HepG2 (cell line): ENCODE measurements at regions not wholly inside any gene's neighbourhood (a gene's known extent, or its start where the extent isn't known, plus 50 kb on each side); places are given as distances from the start of the nearest gene placed in this dataset.

Experiments
- ATAC-seq: fragments of 200-7000 bp; cut with Tn5 transposase; 3 replicates; pipeline ENCODE4 v1.9.1; 2020; ENCODE audit warnings: mild to moderate bottlenecking, moderate library complexity
- BruUV-seq: library from RNA; stranded (reverse); fragments of 400-500 nt; replicated peaks from 2 replicates; lab custom pipeline; 2021; lab: Mats Ljungman, UMichigan
- CTCF ChIA-PET: fragments of 300-600 bp; formaldehyde crosslinking; extraction: SDS; loops from one replicate; lab custom pipeline; 2021; ENCODE audit warnings: low total read pairs, inconsistent platforms, low intra/inter-chr PET ratio; lab: Yijun Ruan, JAX
- POLR2A ChIA-PET: fragments of 350-600 bp; sonication (Branson Sonifier 250); formaldehyde crosslinking; loops from one replicate; lab custom pipeline; 2020; ENCODE audit warnings: antibody characterized with exemption, inconsistent platforms; lab: Yijun Ruan, JAX
- DNase-seq: peaks from one replicate; pipeline ENCODE4 v3.0.0-alpha.2; 2015; ENCODE audit warnings: low spot score
- FAIRE-seq: peaks from 3 replicates; lab custom pipeline; 2011; peaks lifted over from hg19 to GRCh38; lab: Jason Lieb, UNC
- H2AFZ ChIP-seq: one replicate; pipeline ENCODE4 v1.6.1; 2011; ENCODE audit warnings: low read length, inconsistent platforms
- H3K27ac ChIP-seq: fragments of 300-600 bp; 3 replicates; pipeline ENCODE4 v1.8.0; 2011; ENCODE audit warnings: mixed run types, mild to moderate bottlenecking, mixed read lengths, low read length, inconsistent platforms; ENCODE audit not compliant: insufficient read depth; ENCODE audit errors: extremely low read length
- H3K27me3 ChIP-seq, 2 experiments: fragments of 200-600 bp in 1 of 2; 2 replicates in 1 of 2; 3 replicates in 1 of 2; pipeline versions ENCODE4 v1.6.0 to v1.8.0; 2011; ENCODE audit warnings: low read length in 2 of 2, mild to moderate bottlenecking in 2 of 2, moderate library complexity in 2 of 2, inconsistent platforms in 1 of 2; ENCODE audit not compliant: insufficient read depth in 2 of 2, control insufficient read depth in 1 of 2
- H3K36me3 ChIP-seq, 2 experiments: fragments of 200-600 bp in 1 of 2; replicated peaks in 1 of 2; 2 replicates in 1 of 2; 3 replicates in 1 of 2; pipeline versions ENCODE4 v1.5.1 to v1.8.0; 2011; ENCODE audit warnings: low read length in 2 of 2, inconsistent platforms in 1 of 2; ENCODE audit not compliant: insufficient read depth in 2 of 2, control insufficient read depth in 1 of 2
- H3K4me1 ChIP-seq: 2 replicates; pipeline ENCODE4 v1.5.1; 2012; ENCODE audit warnings: low read length, inconsistent platforms; ENCODE audit not compliant: insufficient read depth
- H3K4me2 ChIP-seq: 2 replicates; pipeline ENCODE4 v1.6.0; 2011; ENCODE audit warnings: low read depth, low read length, inconsistent platforms
- H3K4me3 ChIP-seq, 3 experiments: fragments of 200-600 bp in 1 of 3; sonication (generic), shearing (Covaris generic) in 1 of 3; replicated peaks in 1 of 3; 2 replicates each; pipeline ENCODE4 v1.5.1; 2011 to 2016; ENCODE audit warnings: low read length in 3 of 3, inconsistent platforms in 2 of 3, low read depth in 2 of 3, mild to moderate bottlenecking in 2 of 3, control low read depth in 1 of 3, mixed read lengths in 1 of 3; ENCODE audit not compliant: insufficient read depth in 1 of 3
- H3K79me2 ChIP-seq: one replicate; pipeline ENCODE4 v1.6.1; 2011; ENCODE audit warnings: low read length, inconsistent platforms; ENCODE audit not compliant: insufficient read depth
- H3K9ac ChIP-seq: 2 replicates; pipeline ENCODE4 v1.6.0; 2011; ENCODE audit warnings: mild to moderate bottlenecking, low read depth, low read length, inconsistent platforms; ENCODE audit not compliant: insufficient read depth
- H3K9me3 ChIP-seq: 2 replicates; pipeline ENCODE4 v1.5.1; 2012; ENCODE audit warnings: mild to moderate bottlenecking, low read length
- H4K20me1 ChIP-seq: 2 replicates; pipeline ENCODE4 v1.6.0; 2011; ENCODE audit warnings: inconsistent platforms, mild to moderate bottlenecking, low read length, moderate library complexity; ENCODE audit not compliant: insufficient read depth
- ATRX ChIP-seq: sonication (generic); formaldehyde crosslinking; IDR thresholded peaks from 2 replicates; pipeline ENCODE4 v1.4.0; 2020; ENCODE audit warnings: missing genetic modification reagents, borderline replicate concordance
- KAT7 ChIP-seq: IDR thresholded peaks from 2 replicates; pipeline ENCODE4 v1.6.1; 2018; ENCODE audit warnings: borderline replicate concordance, missing compliant biosample characterization
- KDM3A ChIP-seq: IDR thresholded peaks from 2 replicates; pipeline ENCODE4 v1.6.1; 2018; ENCODE audit warnings: low read depth, missing compliant biosample characterization
- NR2F2 ChIP-seq: IDR thresholded peaks from 2 replicates; pipeline ENCODE4 v1.6.1; 2012; ENCODE audit warnings: low read depth, inconsistent platforms, borderline replicate concordance
- PLRG1 ChIP-seq: fragments of 450-650 bp; conservative IDR thresholded peaks from 2 replicates; pipeline ENCODE4 v1.6.1; 2016
- SATB2 ChIP-seq: sonication (generic); formaldehyde crosslinking; IDR thresholded peaks from 2 replicates; pipeline ENCODE4 v1.5.0; 2020; ENCODE audit warnings: missing genetic modification reagents
- SYNCRIP ChIP-seq: fragments of 200-400 bp; formaldehyde crosslinking; IDR thresholded peaks from 2 replicates; pipeline ENCODE4 v1.6.1; 2018; ENCODE audit warnings: mild to moderate bottlenecking, low read depth, low read length; ENCODE audit not compliant: insufficient read depth
- TOE1 ChIP-seq: sonication (generic); formaldehyde crosslinking; IDR thresholded peaks from 2 replicates; pipeline ENCODE4 v1.4.0; 2020; ENCODE audit warnings: mild to moderate bottlenecking, missing genetic modification reagents
- ZBTB38 ChIP-seq: sonication (generic); formaldehyde crosslinking; IDR thresholded peaks from 2 replicates; pipeline ENCODE4 v1.5.1; 2020; ENCODE audit warnings: mild to moderate bottlenecking, missing genetic modification reagents
- ZFX ChIP-seq: sonication (generic); formaldehyde crosslinking; IDR thresholded peaks from 2 replicates; pipeline ENCODE4 v1.4.0; 2020; ENCODE audit warnings: mild to moderate bottlenecking, low read depth, missing genetic modification reagents, moderate library complexity
- ZNF557 ChIP-seq: sonication (generic); formaldehyde crosslinking; IDR thresholded peaks from 2 replicates; pipeline ENCODE4 v1.4.0; 2020; ENCODE audit warnings: missing genetic modification reagents
- ZNF598 ChIP-seq: sonication (generic); formaldehyde crosslinking; IDR thresholded peaks from 2 replicates; pipeline ENCODE4 v1.5.1; 2020; ENCODE audit warnings: mild to moderate bottlenecking, missing genetic modification reagents, borderline replicate concordance
- ZNF792 ChIP-seq: IDR thresholded peaks from 2 replicates; pipeline ENCODE4 v1.6.1; 2016
- ZSCAN20 ChIP-seq: sonication (generic); formaldehyde crosslinking; IDR thresholded peaks from 2 replicates; pipeline ENCODE4 v1.4.0; 2020; ENCODE audit warnings: missing genetic modification reagents, mild to moderate bottlenecking, borderline replicate concordance
- WGBS: methylation state at CpG from one replicate; pipeline ENCODE4 v1.1.6; 2017; ENCODE audit warnings: low lambda C conversion rate; 5-methylcytosine and 5-hydroxymethylcytosine counted together
- in situ Hi-C: cut with HindIII; loops from 2 replicates; pipeline ENCODE4 v1.10.0; 2017; ENCODE audit warnings: low pct_unique_long_range_greater_than_20kb; ENCODE audit not compliant: extremely low pct_ligation_motif_present
- intact Hi-C: fragments of 100-400 bp; cut with micrococcal nuclease; formaldehyde crosslinking; loops from one replicate; pipeline ENCODE4 v1.10.0; 2022; ENCODE audit not compliant: unreplicated experiment
- TF ChIP-seq, protein P1 (sequence below): sonication (generic); formaldehyde crosslinking; IDR thresholded peaks from 2 replicates; pipeline ENCODE4 v1.9.0; 2021; ENCODE audit warnings: missing genetic modification reagents, borderline replicate concordance
- TF ChIP-seq, protein P2 (sequence below): sonication (generic); formaldehyde crosslinking; IDR thresholded peaks from 2 replicates; pipeline ENCODE4 v1.4.0; 2020; ENCODE audit warnings: missing genetic modification reagents

DNA sequence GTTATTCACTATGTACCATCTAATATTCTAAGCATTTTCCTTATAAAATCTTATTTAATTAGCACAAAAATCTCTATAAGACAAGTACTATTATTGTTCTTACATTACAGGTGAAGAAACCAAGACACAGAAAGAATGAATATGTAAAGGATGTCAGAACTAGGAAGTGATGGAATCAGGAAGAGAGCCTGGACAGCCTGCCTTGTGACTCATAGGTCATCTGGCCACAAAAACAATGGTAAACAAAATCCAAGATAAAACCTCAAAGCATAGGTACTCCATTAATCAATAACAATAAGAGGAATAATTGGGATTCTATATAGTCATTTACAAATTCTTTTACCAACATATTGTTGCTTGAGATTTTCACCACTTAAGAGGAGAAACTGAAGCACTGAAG lies 505.4 kb upstream of the PIK3C3 start:
- Histone ChIP-seq H3K9me3 (no peaks in the 10 kb centered on the region), H3K79me2 (no peaks in the 10 kb centered on the region), H3K36me3 (no peaks in the 10 kb centered on the region), H3K4me1 (no peaks in the 10 kb centered on the region), H3K4me2 (no peak overlapping the region), H4K20me1 (no peaks in the 10 kb centered on the region), H3K4me3 (no peak overlapping the region), H2AFZ (no peak overlapping the region), H3K27me3 (no peaks in the 10 kb centered on the region; a peak in 1 of 5 replicates), H3K9ac (no peak overlapping the region), H3K27ac (no peak overlapping the region)
- in situ Hi-C loops = no loop called here
- ATAC-seq (no peak), FAIRE-seq (no peak), DNase-seq (no peak)
- ChIA-PET POLR2A (no interaction called here), CTCF (no interaction called here)
- intact Hi-C loops = no loop called here
- BruUV-seq = no TSS peak
- TF ChIP-seq ATRX (CRISPR knock-in tag) = no peak
- no peak for TF ChIP-seq ZFX
- TF ChIP-seq SATB2 (CRISPR knock-in tag) = no peak

- Histone ChIP-seq H3K27ac (no peak overlapping the region), H3K79me2 (no peaks in the 10 kb centered on the region), H2AFZ (no peak overlapping the region), H4K20me1 (no peaks in the 10 kb centered on the region), H3K4me3 (no peak overlapping the region), H3K36me3 (no peaks in the 10 kb centered on the region), H3K4me1 (no peaks in the 10 kb centered on the region), H3K27me3 (no peaks in the 10 kb centered on the region), H3K9me3 (no peaks in the 10 kb centered on the region), H3K4me2 (no peak overlapping the region)
- ATAC-seq (no peak), FAIRE-seq (no peak), DNase-seq (no peak)
- BruUV-seq = no TSS peak
- POLR2A ChIA-PET = no interaction called here
- 0% methylated on average over 2 of the region's 2 CpGs for WGBS
- in situ Hi-C loops (no loop called here), intact Hi-C loops (no loop called here)
- CTCF ChIA-PET = no interaction called here
- TF ChIP-seq, protein P1, sequence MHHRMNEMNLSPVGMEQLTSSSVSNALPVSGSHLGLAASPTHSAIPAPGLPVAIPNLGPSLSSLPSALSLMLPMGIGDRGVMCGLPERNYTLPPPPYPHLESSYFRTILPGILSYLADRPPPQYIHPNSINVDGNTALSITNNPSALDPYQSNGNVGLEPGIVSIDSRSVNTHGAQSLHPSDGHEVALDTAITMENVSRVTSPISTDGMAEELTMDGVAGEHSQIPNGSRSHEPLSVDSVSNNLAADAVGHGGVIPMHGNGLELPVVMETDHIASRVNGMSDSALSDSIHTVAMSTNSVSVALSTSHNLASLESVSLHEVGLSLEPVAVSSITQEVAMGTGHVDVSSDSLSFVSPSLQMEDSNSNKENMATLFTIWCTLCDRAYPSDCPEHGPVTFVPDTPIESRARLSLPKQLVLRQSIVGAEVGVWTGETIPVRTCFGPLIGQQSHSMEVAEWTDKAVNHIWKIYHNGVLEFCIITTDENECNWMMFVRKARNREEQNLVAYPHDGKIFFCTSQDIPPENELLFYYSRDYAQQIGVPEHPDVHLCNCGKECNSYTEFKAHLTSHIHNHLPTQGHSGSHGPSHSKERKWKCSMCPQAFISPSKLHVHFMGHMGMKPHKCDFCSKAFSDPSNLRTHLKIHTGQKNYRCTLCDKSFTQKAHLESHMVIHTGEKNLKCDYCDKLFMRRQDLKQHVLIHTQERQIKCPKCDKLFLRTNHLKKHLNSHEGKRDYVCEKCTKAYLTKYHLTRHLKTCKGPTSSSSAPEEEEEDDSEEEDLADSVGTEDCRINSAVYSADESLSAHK (CRISPR knock-in tag) = no peak
- TF ChIP-seq SYNCRIP (no peak), PLRG1 (no peak), ZSCAN20 (no peak), ZNF557 (CRISPR knock-in tag) (no peak), ZNF598 (no peak), TOE1 (CRISPR knock-in tag) (no peak), KDM3A (no peak), ZNF792 (no peak), ZBTB38 (CRISPR knock-in tag) (no peak), NR2F2 (no peak), KAT7 (CRISPR knock-in tag) (no peak)
- TF ChIP-seq, protein P2, sequence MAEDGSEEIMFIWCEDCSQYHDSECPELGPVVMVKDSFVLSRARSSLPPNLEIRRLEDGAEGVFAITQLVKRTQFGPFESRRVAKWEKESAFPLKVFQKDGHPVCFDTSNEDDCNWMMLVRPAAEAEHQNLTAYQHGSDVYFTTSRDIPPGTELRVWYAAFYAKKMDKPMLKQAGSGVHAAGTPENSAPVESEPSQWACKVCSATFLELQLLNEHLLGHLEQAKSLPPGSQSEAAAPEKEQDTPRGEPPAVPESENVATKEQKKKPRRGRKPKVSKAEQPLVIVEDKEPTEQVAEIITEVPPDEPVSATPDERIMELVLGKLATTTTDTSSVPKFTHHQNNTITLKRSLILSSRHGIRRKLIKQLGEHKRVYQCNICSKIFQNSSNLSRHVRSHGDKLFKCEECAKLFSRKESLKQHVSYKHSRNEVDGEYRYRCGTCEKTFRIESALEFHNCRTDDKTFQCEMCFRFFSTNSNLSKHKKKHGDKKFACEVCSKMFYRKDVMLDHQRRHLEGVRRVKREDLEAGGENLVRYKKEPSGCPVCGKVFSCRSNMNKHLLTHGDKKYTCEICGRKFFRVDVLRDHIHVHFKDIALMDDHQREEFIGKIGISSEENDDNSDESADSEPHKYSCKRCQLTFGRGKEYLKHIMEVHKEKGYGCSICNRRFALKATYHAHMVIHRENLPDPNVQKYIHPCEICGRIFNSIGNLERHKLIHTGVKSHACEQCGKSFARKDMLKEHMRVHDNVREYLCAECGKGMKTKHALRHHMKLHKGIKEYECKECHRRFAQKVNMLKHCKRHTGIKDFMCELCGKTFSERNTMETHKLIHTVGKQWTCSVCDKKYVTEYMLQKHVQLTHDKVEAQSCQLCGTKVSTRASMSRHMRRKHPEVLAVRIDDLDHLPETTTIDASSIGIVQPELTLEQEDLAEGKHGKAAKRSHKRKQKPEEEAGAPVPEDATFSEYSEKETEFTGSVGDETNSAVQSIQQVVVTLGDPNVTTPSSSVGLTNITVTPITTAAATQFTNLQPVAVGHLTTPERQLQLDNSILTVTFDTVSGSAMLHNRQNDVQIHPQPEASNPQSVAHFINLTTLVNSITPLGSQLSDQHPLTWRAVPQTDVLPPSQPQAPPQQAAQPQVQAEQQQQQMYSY (CRISPR knock-in tag) = no peak
- TF ChIP-seq, all 625 proteins: peak for 0
- no peak overlapping the region for H3K9ac ChIP-seq
Observed at GRCh38 chr18:41444943-41445342, 510.1 kb upstream of the PIK3C3 start.
